Fibroblast of lung (primary cell): ENCODE measurements at regions not wholly inside any gene's neighbourhood (a gene's known extent, or its start where the extent isn't known, plus 50 kb on each side); places are given as distances from the start of the nearest gene placed in this dataset.

Experiments used
- DNase-seq, 2 donors: peaks; one replicate each; pipeline versions ENCODE4 v3.0.0 to v3.0.0-alpha.2; 2010; ENCODE audit warnings: low read depth in 2 of 2
- H2AFZ ChIP-seq: 2 replicates; pipeline ENCODE4 v1.5.1; 2012; ENCODE audit warnings: low read length, control low read depth, inconsistent platforms
- H3K27ac ChIP-seq: 2 replicates; pipeline ENCODE4 v1.5.1; 2011; ENCODE audit warnings: low read length, control low read depth; ENCODE audit not compliant: insufficient read depth
- H3K27me3 ChIP-seq: 2 replicates; pipeline ENCODE4 v1.5.1; 2011; ENCODE audit warnings: mild to moderate bottlenecking, low read length; ENCODE audit not compliant: control insufficient read depth, insufficient read depth
- H3K36me3 ChIP-seq: 2 replicates; pipeline ENCODE4 v1.5.1; 2011; ENCODE audit warnings: low read length; ENCODE audit not compliant: control insufficient read depth, insufficient read depth
- H3K4me1 ChIP-seq: 2 replicates; pipeline ENCODE4 v1.5.1; 2011; ENCODE audit warnings: low read length; ENCODE audit not compliant: control insufficient read depth, insufficient read depth; ENCODE audit errors: extremely low read depth
- H3K4me2 ChIP-seq: 2 replicates; pipeline ENCODE4 v1.5.1; 2011; ENCODE audit warnings: low read length, control low read depth; ENCODE audit not compliant: insufficient read depth; ENCODE audit errors: extremely low read depth
- H3K4me3 ChIP-seq, 4 experiments: fragments of 200-600 bp in 1 of 4; sonication (generic) in 1 of 4; replicated peaks in 1 of 4; 2 replicates each; pipeline ENCODE4 v1.5.1; 2011 to 2016; ENCODE audit warnings: low read length in 4 of 4, low read depth in 3 of 4, mild to moderate bottlenecking in 3 of 4, control low read depth in 2 of 4, inconsistent platforms in 1 of 4, mixed read lengths in 1 of 4; ENCODE audit not compliant: insufficient read depth in 1 of 4; ENCODE audit errors: control extremely low read depth in 1 of 4
- H3K79me2 ChIP-seq: 2 replicates; pipeline ENCODE4 v1.5.1; 2012; ENCODE audit warnings: mild to moderate bottlenecking, low read length, inconsistent platforms; ENCODE audit not compliant: control insufficient read depth, insufficient read depth
- H3K9ac ChIP-seq: 2 replicates; pipeline ENCODE4 v1.5.1; 2011; ENCODE audit warnings: mild to moderate bottlenecking, low read length, control low read depth; ENCODE audit not compliant: insufficient read depth
- H3K9me3 ChIP-seq: 2 replicates; pipeline ENCODE4 v1.5.1; 2012; ENCODE audit warnings: low read depth, low read length; ENCODE audit not compliant: control insufficient read depth, insufficient read depth
- H4K20me1 ChIP-seq: 2 replicates; pipeline ENCODE4 v1.5.1; 2011; ENCODE audit warnings: low read length; ENCODE audit not compliant: control insufficient read depth, insufficient read depth; ENCODE audit errors: extremely low read depth
- CTCF ChIP-seq, 2 donors: IDR thresholded peaks in 1 of 2; conservative IDR thresholded peaks in 1 of 2; 1 replicate in 1 of 2; 2 replicates in 1 of 2; pipeline ENCODE4 v1.5.1; 2011 to 2012; ENCODE audit warnings: low read length in 2 of 2, control low read depth in 1 of 2, inconsistent platforms in 1 of 2, low read depth in 1 of 2, mild to moderate bottlenecking in 1 of 2
- EZH2 ChIP-seq: IDR thresholded peaks from 2 replicates; pipeline ENCODE4 v1.5.1; 2012; ENCODE audit warnings: low read length, control low read depth, mild to moderate bottlenecking; ENCODE audit errors: missing control alignments

GRCh38 chrX:94831364-94831763 is 1157.4 kb downstream of the FAM133A start:
- Histone ChIP-seq H3K4me3 (no peak overlapping the region), H3K9ac (no peak overlapping the region), H3K4me1 (no peaks in the 10 kb centered on the region), H3K9me3 (no peaks in the 10 kb centered on the region), H3K4me2 (no peak overlapping the region), H3K79me2 (no peaks in the 10 kb centered on the region), H4K20me1 (no peaks in the 10 kb centered on the region), H3K27ac (no peak overlapping the region), H2AFZ (no peak overlapping the region), H3K36me3 (no peaks in the 10 kb centered on the region), H3K27me3 (no peaks in the 10 kb centered on the region)
- TF ChIP-seq EZH2: no peak
- no peak for TF ChIP-seq CTCF (conservative IDR thresholded peaks at IDR 0.05 in 1 of 2, IDR thresholded peaks at IDR 0.05 in 1 of 2; ENCODE audit: low read depth in 1 of 2, low read length in 2 of 2)
- peak in 1 of 2 donors; percentile 4 for DNase-seq

- Histone ChIP-seq H3K79me2 (no peaks in the 10 kb centered on the region), H3K27me3 (no peaks in the 10 kb centered on the region), H3K4me2 (no peak overlapping the region), H3K9ac (no peak overlapping the region), H3K4me3 (no peak overlapping the region), H3K27ac (no peak overlapping the region), H3K36me3 (no peaks in the 10 kb centered on the region), H2AFZ (no peak overlapping the region), H3K9me3 (no peaks in the 10 kb centered on the region), H3K4me1 (no peaks in the 10 kb centered on the region), H4K20me1 (no peaks in the 10 kb centered on the region)
- DNase-seq: no peak
- TF ChIP-seq CTCF (conservative IDR thresholded peaks at IDR 0.05 in 1 of 2, IDR thresholded peaks at IDR 0.05 in 1 of 2; ENCODE audit: low read depth in 1 of 2, low read length in 2 of 2) (no peak), EZH2 (no peak)
Measured at GRCh38 chrX:94834226-94834625, 1160.2 kb downstream of the FAM133A start.

GRCh38 chrX:94850811-94851210 is 1176.8 kb downstream of the FAM133A start:
- H3K36me3 ChIP-seq: no peaks in the 10 kb centered on the region
- H4K20me1 ChIP-seq: no peaks in the 10 kb centered on the region
- no peak for DNase-seq
- H3K9me3 ChIP-seq: no peaks in the 10 kb centered on the region
- no peaks in the 10 kb centered on the region for H3K79me2 ChIP-seq
- H3K9ac ChIP-seq: no peak overlapping the region
- no peaks in the 10 kb centered on the region for H3K4me1 ChIP-seq
- H2AFZ ChIP-seq: no peak overlapping the region
- H3K27ac ChIP-seq: no peak overlapping the region
- H3K4me2 ChIP-seq: no peak overlapping the region
- H3K27me3 ChIP-seq: no peaks in the 10 kb centered on the region
- TF ChIP-seq CTCF (conservative IDR thresholded peaks at IDR 0.05 in 1 of 2, IDR thresholded peaks at IDR 0.05 in 1 of 2; ENCODE audit: low read depth in 1 of 2, low read length in 2 of 2): no peak
- TF ChIP-seq EZH2: no peak
- H3K4me3 ChIP-seq: no peak overlapping the region
